GM12875 (cell line): ENCODE measurements at regions not wholly inside any gene's neighbourhood (a gene's known extent, or its start where the extent isn't known, plus 50 kb on each side); places are given as distances from the start of the nearest gene placed in this dataset.

ENCODE experiments used
- H3K4me3 ChIP-seq: one replicate; pipeline ENCODE4 v1.5.1; 2011; ENCODE audit warnings: low read depth, low read length, control low read depth
- TF ChIP-seq, protein P1 (sequence below): IDR thresholded peaks from 2 replicates; pipeline ENCODE4 v1.5.1; 2011; ENCODE audit warnings: low read depth, mild to moderate bottlenecking, control low read depth, inconsistent platforms, low read length, moderate library complexity, borderline replicate concordance; ENCODE audit not compliant: insufficient read depth

DNA sequence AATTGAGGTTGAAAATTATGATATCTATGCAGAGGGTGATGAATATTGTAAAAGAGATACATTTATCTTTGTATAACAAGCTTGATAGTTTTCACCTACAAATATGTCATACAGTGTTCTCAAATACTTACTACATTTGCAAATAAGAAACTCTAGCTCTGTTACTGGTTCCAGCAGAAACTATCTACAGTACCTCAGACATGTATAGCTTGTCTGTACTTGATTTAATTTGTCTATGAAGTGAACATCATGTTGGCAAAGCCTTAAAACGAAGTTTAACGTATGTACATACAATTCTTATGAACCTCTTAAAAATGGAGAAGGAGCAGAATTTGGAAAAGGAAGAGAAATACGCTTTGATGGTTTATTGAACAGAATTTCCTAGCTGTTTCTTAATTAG, 201.4 kb upstream of the MARCKS start:
- TF ChIP-seq, protein P1, sequence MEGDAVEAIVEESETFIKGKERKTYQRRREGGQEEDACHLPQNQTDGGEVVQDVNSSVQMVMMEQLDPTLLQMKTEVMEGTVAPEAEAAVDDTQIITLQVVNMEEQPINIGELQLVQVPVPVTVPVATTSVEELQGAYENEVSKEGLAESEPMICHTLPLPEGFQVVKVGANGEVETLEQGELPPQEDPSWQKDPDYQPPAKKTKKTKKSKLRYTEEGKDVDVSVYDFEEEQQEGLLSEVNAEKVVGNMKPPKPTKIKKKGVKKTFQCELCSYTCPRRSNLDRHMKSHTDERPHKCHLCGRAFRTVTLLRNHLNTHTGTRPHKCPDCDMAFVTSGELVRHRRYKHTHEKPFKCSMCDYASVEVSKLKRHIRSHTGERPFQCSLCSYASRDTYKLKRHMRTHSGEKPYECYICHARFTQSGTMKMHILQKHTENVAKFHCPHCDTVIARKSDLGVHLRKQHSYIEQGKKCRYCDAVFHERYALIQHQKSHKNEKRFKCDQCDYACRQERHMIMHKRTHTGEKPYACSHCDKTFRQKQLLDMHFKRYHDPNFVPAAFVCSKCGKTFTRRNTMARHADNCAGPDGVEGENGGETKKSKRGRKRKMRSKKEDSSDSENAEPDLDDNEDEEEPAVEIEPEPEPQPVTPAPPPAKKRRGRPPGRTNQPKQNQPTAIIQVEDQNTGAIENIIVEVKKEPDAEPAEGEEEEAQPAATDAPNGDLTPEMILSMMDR: no peak
- H3K4me3 ChIP-seq: no peak overlapping the region

DNA sequence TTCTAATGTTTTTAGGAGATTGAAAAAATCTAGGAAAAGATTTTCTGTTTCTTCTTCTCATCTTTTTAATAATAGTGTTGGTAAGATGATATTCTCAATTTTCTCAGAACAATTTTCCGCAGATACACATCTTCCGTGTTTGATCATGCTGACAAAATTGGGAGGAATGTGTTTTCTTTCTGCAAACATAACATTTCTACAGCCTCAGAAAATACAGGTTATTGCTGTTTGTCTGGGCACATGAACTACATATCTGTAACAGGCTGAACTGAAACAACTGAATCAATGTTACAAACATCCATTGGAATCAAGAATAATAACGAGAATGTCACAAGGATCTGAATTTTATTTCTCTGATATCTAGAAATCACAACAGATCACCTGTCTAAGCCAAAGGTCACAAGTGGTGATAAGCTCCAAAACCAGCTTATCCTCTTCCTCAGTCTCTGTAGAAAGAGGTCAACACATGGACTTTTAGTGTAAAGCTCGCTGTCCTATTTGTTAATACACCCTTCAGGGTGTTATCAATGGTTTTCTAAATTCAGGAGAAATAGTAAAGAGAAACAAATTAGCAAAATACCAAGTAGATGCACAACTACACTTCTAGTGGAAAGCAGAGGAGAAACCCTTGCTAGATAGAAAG, 197.3 kb upstream of the MARCKS start:
- TF ChIP-seq, protein P1: no peak
- no peak overlapping the region for H3K4me3 ChIP-seq

DNA sequence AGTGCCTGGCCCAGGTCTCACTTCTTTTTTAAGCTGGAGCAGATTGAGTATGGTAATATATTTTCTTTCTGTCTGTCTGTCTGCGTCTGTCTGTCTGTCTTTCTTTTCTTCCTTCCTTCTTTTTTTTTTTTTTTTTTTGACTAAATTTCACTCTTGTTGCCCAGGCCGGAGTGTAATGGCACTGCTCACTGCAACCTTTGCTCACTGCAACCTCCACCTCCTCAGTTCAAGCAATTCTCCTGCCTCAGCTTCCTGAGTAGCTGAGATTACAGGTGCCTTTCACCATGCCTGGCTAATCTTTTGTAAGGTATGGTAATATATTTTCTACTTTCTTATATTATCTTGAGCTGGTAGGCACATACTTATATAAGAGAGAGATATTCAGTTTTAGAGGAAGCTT, 196.3 kb upstream of the MARCKS start:
- TF ChIP-seq, protein P1: no peak
- no peak overlapping the region for H3K4me3 ChIP-seq

DNA sequence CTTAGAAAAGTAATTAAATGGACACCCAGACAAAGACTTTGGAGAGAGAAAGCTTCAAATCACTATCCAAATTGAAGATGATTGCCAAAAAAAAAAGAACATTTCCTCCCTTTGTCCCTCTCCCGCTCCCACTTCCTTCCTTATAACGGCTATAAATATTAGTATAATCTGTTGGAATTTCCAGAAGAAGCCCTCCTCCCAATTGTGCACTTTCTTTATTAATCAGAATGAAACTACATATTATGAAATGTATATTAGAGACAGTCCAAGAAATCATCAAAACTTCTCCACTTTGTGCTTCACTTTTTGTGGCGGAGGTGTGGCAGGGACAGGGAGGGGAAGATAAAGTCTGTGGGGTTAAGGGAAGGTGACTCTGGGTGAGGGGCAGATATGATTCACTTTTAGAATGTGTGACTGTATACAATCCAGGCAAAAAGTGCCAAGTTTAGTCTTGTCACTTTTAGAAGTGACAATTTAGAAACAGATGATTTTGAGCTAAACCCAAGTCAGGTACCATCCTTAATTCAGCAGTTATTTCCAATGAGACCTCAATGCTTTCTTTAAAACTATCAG, 195.0 kb upstream of the MARCKS start:
- H3K4me3 ChIP-seq: no peak overlapping the region
- TF ChIP-seq, protein P1: no peak

DNA sequence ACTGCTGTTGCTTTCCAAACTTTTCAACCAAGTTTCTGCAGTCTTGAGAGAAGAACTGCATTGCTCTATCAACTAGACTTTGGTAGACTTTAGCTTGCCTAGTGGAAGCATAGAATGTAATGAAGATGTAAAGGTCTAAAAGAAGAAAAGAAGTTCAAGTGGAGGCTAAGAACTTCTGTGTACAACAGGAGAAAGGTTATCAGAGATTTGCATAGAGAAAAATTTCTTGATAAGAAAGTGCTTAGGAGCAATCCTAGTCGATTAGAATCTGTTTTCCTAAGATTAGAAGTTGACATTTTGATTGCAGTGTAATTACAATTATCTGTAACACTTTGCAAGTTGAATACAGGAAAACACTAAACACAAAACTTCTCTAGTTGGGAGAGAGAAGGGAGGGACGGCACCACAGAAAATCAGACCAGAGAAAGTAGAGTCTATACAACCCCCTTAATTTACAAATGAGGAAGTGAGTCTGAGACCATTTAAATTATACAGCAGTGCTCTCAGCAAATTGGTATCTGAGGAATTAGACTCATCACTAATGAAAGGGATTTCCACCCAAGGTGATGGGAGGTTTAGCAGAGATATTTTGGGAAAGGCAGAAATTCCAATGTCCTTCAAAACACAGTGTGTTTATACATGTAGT, 194.3 kb upstream of the MARCKS start:
- TF ChIP-seq, protein P1: no peak
- H3K4me3 ChIP-seq: no peak overlapping the region

DNA sequence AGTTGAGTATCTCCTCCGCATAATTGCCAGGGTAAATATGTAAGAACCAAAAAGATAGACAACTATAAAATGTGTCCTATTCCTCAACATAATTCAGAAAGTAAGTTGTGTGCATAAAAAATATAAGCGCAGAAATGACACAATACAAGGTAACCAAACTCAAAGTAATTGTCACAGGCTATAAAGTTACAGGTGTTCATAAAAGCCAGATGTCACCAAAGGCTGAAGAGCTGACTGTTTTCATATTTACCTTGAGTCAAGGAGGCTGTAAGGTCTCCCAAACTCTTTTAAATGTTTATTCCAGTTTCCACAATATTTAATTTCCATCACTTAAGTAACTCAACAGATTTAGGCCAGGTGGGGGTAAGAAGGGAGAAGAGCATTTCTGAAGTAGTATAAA, 192.2 kb upstream of the MARCKS start:
- H3K4me3 ChIP-seq: no peak overlapping the region
- TF ChIP-seq, protein P1: no peak
